Effector CD4-positive, alpha-beta T cell (primary cell): ENCODE measurements at regions not wholly inside any gene's neighbourhood (a gene's known extent, or its start where the extent isn't known, plus 50 kb on each side); places are given as distances from the start of the nearest gene placed in this dataset.

ENCODE experiments used
- DNase-seq: peaks from one replicate; pipeline ENCODE4 v3.0.0-alpha.2; 2020

DNA sequence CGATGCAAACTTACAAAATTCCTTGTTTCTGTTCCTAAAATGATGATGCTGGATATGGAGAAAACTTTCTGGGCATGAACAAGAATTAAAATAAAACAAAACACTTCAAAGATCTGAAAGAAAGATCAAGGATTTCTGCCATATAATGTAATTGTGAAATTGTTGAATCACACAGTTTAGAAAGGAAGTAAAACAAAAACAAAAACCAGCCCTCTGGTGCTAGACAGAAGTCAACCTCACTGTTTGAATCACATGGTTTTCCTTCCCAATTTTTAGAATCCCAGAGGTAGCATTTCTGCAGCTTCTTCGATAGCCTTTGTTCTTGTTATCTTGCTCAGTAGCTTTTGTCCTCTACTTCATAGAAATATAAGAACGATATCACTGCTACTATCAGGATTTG, 118.2 kb upstream of the ARGLU1 start:
- DNase-seq = no peak

DNA sequence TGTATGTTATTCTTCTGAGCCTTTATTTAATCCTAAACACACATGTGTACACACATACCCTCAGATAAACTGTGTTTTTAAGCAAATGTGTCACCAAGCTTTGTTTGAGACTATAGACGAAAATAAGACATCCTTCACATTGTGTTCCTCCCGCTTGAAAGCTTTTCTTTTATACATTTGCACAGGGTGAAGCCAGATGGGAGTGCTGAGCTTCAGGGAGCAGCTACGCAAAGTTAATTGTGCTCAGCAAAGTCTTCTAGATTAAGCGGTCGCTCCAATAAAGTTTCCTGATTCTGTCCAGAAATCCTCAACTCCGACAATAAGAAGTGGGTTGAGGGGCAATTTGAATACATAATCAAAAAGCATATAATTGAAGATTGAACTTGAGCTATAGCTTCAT, 117.2 kb upstream of the ARGLU1 start:
- no peak for DNase-seq

DNA sequence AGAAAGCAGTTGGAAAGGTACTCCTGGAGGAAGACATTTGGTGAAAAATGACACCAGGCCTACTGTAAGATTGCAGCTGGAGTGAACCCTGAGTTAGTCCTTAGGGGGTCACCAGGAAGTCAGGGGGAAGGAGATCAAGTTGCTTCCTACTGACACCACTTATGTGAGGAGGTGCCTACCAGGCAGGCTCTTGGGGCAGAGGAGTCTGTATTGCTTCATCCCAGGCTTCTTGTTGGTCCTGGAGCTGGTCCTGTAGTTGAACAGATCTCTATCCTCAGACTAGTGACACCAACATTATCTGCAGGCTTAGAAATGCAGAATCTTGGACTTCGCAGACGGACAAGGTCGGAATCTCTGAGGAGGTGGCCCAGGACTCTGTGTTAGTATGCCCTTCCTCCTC, 116.0 kb upstream of the ARGLU1 start:
- no peak for DNase-seq

DNA sequence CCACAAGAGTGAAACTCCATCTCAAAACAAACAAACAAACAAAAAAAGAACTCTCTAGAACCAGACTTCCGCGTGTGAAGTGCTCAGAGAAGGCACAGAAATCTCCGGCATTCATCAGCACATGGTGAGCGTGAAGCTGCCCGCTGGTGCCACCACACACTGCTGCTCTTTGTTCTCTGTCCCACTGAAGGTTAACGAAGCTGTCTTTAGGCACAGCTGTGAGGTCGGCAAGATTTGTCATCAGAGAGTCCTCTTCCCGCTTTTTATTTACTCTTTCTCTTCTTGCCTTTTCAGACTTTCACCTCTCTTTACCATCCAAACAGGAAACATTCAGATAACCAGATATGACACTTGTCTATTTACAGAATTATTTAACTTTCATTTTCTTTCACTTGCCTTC, 115.2 kb upstream of the ARGLU1 start:
- DNase-seq = no peak

DNA sequence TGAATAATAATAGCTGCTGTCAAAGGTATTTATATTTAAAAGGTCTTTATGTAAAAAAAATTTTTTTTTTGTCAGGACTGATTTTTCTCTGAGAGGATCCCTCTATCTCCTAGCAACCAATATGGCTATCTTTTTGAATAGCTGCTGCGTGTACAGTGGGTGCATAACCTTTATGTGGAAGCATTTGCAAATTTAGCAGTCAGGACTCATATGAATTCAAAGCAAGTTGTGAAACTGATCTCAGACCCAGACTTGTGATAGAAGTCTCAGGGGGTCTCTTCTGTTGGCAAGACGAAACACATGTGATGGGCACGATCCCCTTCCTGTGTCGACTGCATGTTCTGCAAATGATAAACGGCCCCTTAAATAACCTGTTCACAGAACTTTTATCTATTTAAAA, 114.1 kb upstream of the ARGLU1 start:
- no peak for DNase-seq

DNA sequence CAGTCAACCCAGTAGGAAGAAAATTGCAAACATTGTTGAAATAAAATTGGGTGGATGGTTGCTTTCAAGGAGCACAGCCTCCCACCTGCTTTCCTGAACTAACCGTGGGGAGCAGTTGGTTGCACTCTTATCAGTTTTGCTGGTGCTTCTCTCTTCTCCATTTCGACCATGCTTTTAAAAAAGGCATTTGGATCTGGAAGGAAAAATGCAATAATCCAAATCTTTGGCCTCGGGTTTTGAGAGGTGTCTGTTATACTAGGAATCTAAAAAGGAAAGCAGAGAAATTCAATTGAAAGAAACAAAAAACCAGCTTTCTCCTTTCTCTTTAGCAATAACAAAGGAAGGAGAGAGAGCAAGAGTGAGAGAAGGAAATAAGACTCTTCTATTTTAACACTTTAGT, 113.6 kb upstream of the ARGLU1 start:
- no peak for DNase-seq

DNA sequence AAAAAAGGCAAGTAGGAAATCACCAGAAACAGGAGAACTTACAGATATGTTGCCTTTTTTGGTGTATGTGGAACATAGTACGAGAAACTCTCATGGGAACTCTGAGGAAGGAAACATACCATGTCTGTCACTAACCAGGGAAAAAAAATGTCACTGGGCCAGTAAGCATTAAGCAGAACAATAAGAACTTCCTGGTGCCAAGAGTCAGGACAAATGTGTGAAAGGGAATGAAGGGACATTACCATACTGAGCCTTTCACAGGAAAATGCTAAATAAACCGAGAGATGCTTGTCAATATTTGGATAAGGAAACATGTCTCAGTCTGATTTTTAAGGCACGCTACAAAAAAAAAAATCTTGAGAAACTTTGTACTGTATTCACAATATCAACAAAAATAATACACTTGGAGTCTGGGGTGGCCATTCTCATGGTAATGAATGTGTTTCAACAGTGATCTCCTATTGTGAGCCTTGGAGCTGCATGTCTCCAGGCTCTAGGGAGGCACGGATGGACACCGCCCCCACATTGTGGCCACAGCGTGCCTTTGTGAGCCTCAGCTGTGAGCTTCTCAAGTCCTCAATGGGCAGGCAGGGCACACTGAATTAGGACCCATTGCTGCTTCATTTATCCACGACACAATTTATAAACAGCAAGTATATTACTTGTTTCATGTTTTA, 113.0 kb upstream of the ARGLU1 start:
- DNase-seq = no peak

DNA sequence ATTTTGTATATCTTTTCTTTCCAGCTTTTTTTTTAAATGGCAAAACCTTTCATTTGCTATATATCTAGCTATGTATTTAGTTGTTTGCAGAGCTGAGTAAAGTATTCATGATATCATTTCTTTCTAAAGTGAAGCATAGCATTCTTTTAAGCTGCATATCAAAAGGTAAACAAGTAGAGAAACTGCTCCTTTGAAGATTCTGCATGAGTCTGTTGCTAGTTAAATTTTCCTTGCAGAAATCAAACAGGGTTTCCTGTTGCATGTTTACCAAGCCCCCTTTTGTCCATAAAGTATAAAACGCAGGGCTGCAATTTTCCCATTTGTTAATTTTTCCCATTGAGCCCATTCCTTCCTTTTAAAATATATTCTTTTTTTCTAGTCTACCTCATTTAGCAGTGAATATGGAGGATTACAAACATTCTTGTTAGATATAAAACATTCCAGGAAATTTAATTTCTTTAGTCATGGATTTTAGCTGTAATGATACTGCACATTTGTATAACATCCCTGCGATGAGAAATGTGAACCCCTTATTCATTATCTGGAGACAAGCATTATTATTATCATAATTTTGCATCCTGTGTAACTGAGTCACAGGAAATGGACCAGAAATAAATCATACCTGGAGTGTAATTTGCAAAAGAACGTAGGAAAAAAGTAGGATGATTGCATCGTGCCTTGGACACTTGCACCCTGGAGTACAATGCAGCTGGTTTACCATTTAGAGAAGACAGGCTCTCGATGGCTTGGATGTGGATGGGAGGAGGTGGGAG, 110.9 kb upstream of the ARGLU1 start:
- no peak for DNase-seq

DNA sequence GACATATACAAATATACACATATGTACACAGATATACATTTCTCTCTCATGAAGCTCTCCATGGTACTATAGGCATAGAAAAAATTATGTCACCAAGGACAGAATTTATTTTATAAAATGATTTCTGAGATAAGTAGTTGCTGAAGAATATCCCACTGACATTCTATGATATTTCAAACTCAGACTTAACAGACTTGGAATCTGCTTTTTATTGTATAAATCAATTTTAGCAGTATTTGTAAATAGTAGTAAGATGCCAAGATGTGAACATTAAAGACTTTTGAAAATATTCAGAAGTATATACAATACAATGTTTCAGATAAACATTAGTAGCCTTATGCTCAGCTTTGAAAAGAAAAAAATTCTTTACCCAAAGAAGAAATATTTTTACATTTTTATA, 107.4 kb upstream of the ARGLU1 start:
- DNase-seq = no peak

DNA sequence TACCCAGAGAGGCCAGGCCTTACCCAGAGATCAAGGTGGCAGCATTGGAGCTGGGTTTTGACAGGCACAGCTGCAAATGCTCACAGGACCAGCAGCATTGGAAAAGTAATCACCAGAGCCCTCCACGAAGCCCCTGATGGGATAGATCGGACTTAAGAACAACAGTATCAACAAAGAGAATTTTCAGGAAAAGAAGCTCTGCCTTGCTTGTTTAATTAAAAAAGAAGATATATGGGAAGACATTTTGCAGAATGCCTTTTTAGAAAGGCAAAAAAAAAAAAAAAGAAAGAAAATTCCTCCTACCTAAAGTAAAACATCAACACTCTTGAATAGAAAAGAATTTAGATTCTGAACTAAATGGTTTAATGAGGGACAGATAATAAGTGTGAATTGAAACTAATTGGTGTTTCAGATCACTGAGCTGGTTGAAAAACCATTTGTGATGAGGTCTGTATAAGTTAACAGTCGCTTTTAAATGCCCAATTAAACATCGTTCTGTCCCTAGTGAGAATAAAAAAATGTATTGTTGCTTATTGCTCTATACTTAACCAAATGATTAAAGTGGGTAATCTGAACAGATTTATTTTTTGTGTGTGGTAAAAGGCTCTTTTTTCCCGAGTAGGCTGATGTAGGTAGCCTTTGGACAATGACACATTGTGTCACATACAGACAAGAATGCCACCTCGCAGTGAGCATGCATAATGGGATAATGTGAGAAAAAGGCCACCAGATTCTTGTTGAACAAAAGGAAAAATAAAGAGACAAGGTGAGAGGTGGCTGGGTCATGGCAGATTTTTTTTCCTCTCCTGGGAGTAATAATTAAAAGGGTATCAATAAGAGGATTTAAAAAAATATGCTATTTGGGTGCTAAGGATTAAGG, 93.0 kb upstream of the ARGLU1 start:
- DNase-seq = no peak

DNA sequence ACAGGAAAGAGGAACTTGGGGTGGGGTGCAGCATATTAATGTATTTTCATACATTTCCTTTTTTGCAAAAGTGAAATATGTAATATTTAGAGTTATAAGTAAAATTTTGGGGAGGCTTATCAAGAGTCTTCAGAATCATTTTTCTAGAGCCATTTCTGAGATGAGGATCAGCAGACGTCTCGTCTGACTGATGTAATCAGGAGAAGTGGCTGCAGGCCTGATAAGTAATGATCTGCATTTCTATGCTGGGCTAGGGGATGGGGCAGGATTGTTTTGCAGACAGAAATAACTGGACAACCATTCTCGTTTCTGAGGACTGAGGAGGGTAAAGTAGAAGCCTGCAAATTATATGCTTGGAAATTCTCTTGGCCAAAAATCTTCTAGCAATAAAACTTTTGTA, 89.2 kb upstream of the ARGLU1 start:
- no peak for DNase-seq

DNA sequence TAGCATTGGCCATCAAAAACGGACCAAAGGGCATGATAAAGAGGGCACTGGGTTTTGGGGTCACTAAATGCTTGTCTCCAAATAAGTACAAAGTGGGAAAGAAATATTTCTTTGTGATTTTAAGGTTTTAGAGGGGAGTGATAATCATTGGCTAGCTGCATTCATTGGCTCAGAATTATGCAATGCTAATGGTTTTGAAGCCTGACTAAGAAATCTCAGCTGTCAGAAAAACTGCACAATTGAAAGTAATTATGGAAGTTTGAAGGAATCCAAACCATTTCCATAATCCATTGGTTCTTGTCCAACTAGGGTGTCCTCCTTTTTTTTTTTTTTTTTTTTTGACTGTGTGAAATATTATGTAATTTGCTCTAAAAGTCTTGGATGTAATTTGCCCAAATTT, 88.2 kb upstream of the ARGLU1 start:
- no peak for DNase-seq

DNA sequence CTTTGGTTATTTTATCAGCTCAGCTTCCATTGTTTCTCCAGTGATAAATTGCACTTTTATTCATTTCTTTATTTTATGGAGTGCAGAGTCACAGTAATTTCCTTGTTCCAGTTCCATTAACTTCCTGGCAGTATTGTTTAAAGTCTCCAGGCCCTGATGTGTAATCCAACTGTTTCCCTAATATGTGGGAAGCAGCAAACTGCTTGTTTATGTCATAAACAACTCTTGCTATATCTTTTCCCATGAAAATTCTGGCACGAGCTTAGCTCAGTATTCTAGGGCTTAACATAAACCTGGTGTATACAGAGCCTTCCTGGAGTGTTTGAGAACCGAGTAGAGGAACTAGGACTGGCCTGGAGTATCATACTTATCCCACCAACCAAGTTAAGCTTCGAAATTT, 83.5 kb upstream of the ARGLU1 start:
- DNase-seq = no peak

DNA sequence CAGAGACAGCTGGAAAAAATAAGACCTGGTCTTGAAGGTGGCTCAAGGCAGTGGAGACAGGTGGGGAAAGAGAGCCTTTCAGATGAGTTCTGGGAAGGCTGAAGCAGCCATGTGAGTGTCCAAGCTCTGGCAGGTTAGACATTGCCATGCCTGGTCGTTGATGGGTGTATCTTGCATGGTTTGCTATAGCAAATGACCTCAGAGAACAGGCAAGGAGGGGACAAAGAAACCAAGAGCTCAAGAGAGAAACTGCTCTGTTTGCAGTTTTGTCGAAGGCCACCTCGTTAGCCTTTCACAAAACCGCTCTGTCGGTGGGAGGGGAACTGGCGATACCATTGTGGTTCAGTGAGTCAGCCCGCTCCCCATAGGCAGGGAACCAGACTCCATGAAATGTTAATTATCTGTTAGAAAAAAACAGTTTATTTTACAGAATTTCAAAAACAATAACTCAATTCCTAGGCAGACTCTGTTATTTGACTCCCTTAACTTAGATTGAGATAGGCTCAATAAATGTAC, 82.8 kb upstream of the ARGLU1 start:
- no peak for DNase-seq

DNA sequence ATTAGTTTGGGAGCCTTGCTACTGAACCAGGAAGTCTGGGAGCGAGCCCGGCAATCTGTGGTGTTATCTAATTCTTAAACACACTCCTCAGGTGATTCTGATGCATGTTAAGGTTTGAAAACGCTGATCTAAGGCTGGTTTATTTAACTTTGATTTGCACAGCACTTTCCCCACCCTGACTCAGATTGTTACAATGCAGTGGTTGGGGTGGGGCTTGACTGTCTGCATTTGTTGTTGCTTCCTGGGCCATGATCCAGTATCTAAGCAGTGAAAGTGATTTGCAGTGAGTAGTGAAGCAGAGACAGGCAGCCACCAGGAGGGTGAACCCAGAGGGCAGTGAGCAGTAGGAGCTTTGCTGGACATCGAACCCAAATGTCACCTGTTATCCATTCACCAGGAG, 81.6 kb upstream of the ARGLU1 start:
- no peak for DNase-seq

DNA sequence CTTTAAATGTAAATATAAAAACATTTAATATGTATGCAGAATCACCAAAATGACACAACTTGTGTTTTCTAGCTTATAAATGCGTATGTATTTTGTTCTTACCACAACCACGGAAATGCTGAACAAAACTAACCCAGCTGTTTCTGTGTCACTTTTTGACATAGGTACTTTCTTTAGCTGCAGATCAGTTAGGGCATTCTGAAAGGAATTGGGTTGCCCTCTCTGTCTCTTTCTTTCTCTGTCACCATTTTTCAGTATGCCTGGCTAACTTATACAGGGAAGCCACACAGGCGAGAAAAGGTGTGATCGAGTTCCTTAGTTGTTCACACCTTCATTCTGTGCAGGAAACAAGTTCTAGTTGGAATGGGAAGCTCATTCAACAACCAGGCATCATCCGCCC, 72.6 kb upstream of the ARGLU1 start:
- no peak for DNase-seq

DNA sequence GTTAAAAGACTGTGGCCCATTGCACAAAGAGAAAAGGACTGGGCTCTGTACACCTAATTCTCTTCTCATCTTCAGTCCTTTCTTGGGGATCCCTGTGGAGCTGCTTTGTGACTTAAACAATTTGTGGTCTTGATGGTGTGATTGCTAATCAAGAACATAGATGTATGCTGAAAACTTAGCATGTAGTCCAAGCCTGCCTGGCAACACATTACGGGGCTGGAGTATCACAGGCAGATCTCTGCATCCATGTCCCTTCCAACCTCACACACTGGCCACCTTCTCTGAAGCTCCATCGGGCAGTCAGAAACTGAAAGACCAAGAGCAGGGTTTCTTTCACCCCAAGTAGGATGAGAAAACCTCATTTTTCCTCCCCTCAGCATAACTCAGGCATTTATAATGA, 69.6 kb upstream of the ARGLU1 start:
- no peak for DNase-seq

DNA sequence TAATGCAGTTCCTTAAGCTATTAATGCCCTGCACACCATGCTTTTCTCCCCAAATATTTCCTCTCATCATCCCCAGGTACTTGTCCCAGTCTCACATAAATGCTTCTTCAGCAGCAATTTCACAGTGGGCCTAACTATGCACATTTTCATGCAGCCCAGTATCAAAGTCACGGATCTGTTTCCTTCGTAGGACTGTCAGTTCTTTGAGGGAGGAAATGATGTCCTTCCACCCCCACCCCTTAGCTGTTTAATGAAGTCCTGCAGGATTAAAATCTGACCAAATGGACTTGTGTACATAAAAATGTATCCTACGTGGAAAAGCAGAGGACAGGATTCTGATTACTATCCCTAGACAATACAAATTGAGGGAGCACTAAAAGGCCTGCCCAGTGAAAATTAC, 68.6 kb upstream of the ARGLU1 start:
- no peak for DNase-seq

DNA sequence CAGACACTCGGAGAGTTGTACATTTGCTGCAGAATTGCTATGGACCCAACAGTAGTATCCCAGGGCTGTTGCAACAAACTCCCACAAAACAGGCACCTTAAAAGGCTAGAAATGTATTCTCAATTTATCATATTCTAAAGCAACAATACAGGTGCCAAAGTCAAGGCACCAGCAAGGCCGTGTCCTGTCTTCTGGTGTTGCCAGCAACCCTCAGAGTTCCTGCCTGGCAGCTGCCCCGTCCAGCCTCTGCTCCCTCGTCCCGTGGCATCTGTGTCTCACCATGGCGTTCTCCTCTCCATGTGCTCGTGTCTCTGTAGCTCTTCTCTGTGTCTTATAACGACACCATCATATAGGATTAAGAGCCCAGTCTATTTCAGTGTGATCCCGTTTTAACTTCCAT, 67.7 kb upstream of the ARGLU1 start:
- no peak for DNase-seq

DNA sequence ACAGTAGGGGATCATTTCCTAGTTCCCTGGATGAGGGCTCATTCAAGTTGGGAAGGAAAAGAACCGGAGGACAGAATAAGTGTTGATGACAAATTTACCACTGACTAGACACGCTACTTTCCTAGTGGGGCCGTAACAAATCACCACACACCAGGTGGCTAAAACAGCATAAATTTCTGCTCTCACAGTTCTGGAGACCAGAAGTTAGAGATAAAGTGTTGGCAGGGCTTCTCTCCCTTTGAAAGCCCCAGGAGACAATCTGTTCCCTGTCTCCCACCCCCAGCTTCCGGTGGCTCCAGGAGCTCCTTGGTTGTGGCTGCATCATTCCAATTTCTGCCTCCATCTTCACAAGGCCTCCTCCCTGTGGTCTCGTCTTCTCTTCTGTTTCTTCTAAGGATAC, 65.4 kb upstream of the ARGLU1 start:
- DNase-seq = no peak

DNA sequence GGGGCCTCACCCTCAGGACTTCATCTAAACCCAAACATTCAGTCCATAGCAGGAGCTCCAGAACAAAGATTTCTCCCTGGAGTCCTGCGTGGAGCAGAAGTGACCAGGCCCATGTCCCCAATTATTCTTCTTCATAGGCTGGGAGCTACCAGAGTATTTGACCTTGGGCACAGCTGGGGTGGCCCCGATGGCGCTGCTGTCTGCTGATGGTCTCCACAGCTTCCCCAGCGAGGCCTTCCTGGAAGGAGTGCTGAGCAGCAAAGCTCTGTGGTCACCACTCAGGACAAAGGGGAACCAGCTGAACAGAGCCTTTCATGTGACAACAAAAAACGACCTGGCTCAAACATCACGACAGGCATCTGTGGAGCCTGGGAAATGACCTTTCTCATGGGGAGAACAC, 62.7 kb upstream of the ARGLU1 start:
- DNase-seq = no peak

DNA sequence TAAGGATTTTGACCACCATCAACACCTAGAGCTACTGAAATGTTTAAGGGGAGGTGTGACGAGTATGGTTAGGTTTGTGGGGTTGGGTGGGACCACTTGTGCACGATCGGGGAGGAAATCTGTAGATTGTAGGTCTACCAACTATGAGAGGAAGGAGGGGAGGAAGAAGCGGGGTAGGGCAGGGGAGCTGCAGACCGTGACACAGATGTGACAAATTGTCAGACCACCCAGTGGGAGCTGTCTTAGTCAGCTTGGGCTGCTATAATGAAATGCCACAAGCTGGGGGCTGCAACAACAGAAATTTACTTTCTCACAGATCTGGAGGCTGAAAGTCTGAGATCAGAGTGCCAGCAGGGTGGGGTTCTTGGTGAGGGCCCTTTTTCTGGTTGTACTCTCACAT, 62.2 kb upstream of the ARGLU1 start:
- DNase-seq = no peak

DNA sequence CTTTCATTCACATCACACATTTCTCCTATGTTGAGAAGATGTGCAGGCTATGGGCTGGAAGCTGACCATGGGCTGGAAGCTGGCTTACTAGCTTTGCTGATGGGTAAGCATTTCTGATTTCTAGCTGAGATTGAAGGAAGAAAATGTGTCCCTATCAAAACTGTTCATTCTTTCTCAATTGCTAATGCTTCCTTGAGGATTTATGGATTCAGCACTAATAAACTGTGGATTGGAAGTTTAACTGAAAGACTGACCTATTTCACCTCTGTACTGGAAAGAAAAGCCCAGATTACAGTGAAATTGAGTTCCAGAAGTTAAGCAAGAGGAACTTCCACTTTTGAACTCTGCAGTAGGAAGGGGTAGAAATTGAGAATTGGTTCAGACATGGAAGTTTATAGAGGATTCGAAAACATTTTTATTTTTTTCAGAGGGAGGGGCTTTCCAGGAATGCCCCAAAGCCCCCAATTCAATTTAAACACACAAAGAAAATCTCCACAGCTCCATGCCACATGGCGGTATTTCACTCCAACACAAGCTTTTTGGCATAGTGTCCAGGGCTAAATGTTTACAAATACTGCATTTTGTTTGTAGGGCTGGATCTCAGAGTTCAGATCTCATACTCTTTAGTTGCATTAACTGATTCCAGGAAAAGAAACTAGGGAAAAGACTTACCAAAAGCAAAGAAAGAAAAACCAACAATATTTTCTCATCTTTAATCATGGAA, 61.2 kb upstream of the ARGLU1 start:
- DNase-seq = no peak
